Testis (tissue), 2 donors: ENCODE measurements at regions not wholly inside any gene's neighbourhood (a gene's known extent, or its start where the extent isn't known, plus 50 kb on each side); places are given as distances from the start of the nearest gene placed in this dataset.

Experiments
- DNase-seq: peaks from one replicate; pipeline ENCODE4 v3.0.0-alpha.2; 2019
- H3K27ac ChIP-seq, 2 donors: fragments of 200-600 bp; sonication (generic); one replicate each; pipeline ENCODE4 v1.5.1; 2019
- H3K27me3 ChIP-seq: fragments of 200-600 bp; sonication (generic); one replicate; pipeline ENCODE4 v1.5.1; 2019
- H3K36me3 ChIP-seq: fragments of 200-600 bp; sonication (generic); one replicate; pipeline ENCODE4 v1.5.1; 2017; ENCODE audit warnings: low read depth; ENCODE audit errors: missing control alignments
- H3K4me1 ChIP-seq: fragments of 200-600 bp; sonication (generic); one replicate; pipeline ENCODE4 v1.5.1; 2019
- H3K4me3 ChIP-seq, 2 donors: fragments of 200-600 bp; sonication (generic); one replicate each; pipeline ENCODE4 v1.5.1; 2017 to 2019
- H3K9me3 ChIP-seq: fragments of 200-600 bp; sonication (generic); one replicate; pipeline ENCODE4 v1.5.1; 2017
- POLR2A ChIP-seq: fragments of 450-650 bp; IDR thresholded peaks from one replicate; pipeline ENCODE4 v1.6.1; 2017; ENCODE audit warnings: antibody characterized with exemption, mild to moderate bottlenecking, moderate library complexity
- WGBS, 2 donors: methylation state at CpG; one replicate each; pipeline ENCODE4 v1.1.5; 2018; 5-methylcytosine and 5-hydroxymethylcytosine counted together
- intact Hi-C: fragments of 100-400 bp; cut with DNase I; formaldehyde crosslinking; loops from one replicate; pipeline ENCODE4 v1.15.1; 2023; ENCODE audit warnings: low total_unique reads
- TF ChIP-seq, protein P1 (sequence below), 3 experiments: fragments of 450-650 bp in 2 of 3; fragments of 200-600 bp in 1 of 3; sonication (generic) in 1 of 3; IDR thresholded peaks; one replicate each; pipeline ENCODE4 v1.5.1; 2016 to 2019; ENCODE audit warnings: antibody characterized with exemption in 3 of 3, mild to moderate bottlenecking in 2 of 3, moderate library complexity in 1 of 3

DNA sequence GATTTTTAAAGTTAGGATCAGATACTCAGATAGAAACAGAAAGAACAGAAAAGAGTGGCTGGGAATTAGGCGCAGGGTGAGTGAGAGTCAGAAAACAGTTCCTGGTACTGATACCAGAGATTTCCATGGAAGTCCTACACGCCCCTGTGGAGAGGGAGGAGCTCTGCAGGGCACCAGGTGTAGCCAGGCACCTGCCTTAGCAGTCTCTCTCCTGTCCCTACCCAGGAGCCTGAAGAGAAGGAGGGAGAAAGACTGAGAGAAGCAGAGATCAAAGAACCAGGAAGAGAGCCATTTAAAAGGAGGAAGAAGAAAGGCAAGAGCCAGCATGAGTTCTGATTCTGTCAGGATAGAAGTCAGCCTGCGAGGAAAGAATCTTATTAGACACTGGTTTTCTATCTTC, 65.0 kb downstream of the CBLN1 start:
- intact Hi-C loops = no loop called here
- no peaks in the 10 kb centered on the region for H3K27me3 ChIP-seq
- no peak overlapping the region for H3K4me3 ChIP-seq
- DNase-seq = no peak
- H3K4me1 ChIP-seq = no peaks in the 10 kb centered on the region
- no peaks in the 10 kb centered on the region for H3K36me3 ChIP-seq
- no peak for TF ChIP-seq POLR2A
- TF ChIP-seq, protein P1, sequence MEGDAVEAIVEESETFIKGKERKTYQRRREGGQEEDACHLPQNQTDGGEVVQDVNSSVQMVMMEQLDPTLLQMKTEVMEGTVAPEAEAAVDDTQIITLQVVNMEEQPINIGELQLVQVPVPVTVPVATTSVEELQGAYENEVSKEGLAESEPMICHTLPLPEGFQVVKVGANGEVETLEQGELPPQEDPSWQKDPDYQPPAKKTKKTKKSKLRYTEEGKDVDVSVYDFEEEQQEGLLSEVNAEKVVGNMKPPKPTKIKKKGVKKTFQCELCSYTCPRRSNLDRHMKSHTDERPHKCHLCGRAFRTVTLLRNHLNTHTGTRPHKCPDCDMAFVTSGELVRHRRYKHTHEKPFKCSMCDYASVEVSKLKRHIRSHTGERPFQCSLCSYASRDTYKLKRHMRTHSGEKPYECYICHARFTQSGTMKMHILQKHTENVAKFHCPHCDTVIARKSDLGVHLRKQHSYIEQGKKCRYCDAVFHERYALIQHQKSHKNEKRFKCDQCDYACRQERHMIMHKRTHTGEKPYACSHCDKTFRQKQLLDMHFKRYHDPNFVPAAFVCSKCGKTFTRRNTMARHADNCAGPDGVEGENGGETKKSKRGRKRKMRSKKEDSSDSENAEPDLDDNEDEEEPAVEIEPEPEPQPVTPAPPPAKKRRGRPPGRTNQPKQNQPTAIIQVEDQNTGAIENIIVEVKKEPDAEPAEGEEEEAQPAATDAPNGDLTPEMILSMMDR (IDR thresholded peaks at IDR 0.05) = no peak
- 60 to 68% methylated on average over 3 of the region's 3 CpGs for WGBS, 2 donors
- H3K27ac ChIP-seq = no peak overlapping the region
- H3K9me3 ChIP-seq = no peaks in the 10 kb centered on the region

DNA sequence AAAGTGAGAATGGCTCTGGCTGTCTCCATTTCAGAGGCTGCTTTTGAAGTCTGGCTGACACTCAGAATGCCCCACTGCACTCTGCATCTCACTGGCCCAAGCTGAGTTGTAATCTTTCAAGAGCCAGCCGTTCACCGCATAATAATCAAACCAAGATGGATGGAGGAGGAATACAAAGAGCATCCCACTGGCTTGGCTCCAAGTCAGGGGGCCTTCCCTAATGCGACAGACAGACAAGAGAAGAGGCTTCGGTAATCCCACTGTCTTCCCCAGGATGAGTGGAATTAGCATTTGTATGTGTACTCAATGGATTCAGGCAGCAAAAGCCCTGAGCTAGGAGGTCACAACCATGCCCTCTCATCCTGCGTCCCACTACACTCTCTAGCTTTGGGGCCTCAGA, 68.0 kb downstream of the CBLN1 start:
- TF ChIP-seq, protein P1 (IDR thresholded peaks at IDR 0.05) = no peak
- TF ChIP-seq POLR2A = no peak
- H3K36me3 ChIP-seq = no peaks in the 10 kb centered on the region
- H3K27me3 ChIP-seq = no peaks in the 10 kb centered on the region
- no peaks in the 10 kb centered on the region for H3K9me3 ChIP-seq
- no peak for DNase-seq
- H3K4me3 ChIP-seq = no peak overlapping the region
- intact Hi-C loops = no loop called here
- no peak overlapping the region for H3K27ac ChIP-seq
- H3K4me1 ChIP-seq = no peaks in the 10 kb centered on the region
- 61 to 74% methylated on average over 5 of the region's 5 CpGs for WGBS, 2 donors

DNA sequence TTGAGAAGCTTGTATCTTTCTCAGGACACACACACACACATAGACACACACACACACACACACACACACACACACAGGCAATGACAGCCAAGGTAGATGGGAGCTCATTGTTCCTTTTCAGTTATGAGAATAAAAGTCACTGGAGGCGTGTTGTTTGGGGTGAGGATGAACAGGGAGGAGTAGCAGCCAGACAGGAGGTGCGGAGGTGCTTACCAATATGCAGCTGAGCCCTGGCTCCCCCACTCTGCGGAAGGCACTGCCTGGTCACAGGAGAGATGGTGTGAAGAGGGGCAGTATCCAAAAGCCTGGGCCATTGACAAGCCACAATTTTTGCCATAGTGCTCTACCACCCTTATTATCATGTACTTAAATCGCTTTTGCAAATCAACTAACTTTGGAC, 77.4 kb downstream of the CBLN1 start:
- TF ChIP-seq, protein P1 (IDR thresholded peaks at IDR 0.05) = no peak
- no peak for TF ChIP-seq POLR2A
- no peak for DNase-seq
- H3K27me3 ChIP-seq = no peaks in the 10 kb centered on the region
- intact Hi-C loops = no loop called here
- H3K4me1 ChIP-seq = no peaks in the 10 kb centered on the region
- no peaks in the 10 kb centered on the region for H3K9me3 ChIP-seq
- 83 to 85% methylated on average over 4 of the region's 4 CpGs for WGBS, 2 donors
- H3K36me3 ChIP-seq = no peaks in the 10 kb centered on the region
- no peak overlapping the region for H3K4me3 ChIP-seq
- H3K27ac ChIP-seq = no peak overlapping the region

DNA sequence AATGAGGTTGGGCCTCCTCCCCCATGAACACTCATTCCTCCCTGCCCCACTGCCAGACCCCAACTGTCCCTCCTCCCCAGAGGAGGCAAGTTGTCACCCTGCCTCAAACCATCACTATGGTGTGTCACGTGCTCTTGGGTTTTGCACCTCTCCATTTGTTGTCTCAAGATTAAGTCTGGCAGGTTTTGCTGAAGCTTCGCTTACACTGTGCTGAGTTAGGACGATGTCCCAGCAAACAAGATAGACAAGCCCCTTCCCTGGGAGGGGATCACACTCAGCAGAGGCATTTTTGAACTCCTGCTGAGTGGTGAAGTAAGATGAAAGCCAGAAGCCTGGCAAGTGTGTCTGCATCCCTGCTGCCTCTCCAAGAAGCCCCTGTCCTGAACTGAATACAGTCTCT, 78.3 kb downstream of the CBLN1 start:
- H3K27ac ChIP-seq = no peak overlapping the region
- TF ChIP-seq, protein P1 (IDR thresholded peaks at IDR 0.05) = no peak
- no peak for TF ChIP-seq POLR2A
- H3K4me3 ChIP-seq = no peak overlapping the region
- H3K4me1 ChIP-seq = no peaks in the 10 kb centered on the region
- WGBS, 2 donors = 32 to 37% methylated on average over 3 of the region's 3 CpGs
- no peaks in the 10 kb centered on the region for H3K36me3 ChIP-seq
- no peaks in the 10 kb centered on the region for H3K27me3 ChIP-seq
- no peak for DNase-seq
- intact Hi-C loops = no loop called here
- H3K9me3 ChIP-seq = no peaks in the 10 kb centered on the region

DNA sequence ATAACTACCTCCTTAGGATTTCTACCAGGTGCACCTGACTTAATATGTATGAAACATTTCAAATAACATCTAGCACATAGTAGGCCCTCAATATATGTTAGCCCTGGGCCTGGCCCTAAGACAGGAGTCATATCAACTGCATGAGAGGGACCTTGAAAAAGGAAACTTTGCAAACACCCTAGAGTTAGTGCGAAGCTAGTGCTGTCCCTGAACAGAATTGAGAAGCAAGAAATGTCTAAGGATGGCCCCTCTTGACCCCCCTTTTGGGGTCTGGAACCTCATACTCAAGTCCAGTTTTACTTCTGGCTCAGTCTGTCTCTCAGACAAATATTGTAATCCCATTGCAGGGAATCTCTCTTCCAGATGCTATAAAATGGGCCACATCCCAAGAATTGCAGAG, 80.5 kb downstream of the CBLN1 start:
- WGBS, 2 donors = 84 to 88% methylated on average over 1 of the region's 1 CpG
- no peak overlapping the region for H3K27ac ChIP-seq
- no peak overlapping the region for H3K4me3 ChIP-seq
- intact Hi-C loops = no loop called here
- DNase-seq = no peak
- TF ChIP-seq, protein P1 (IDR thresholded peaks at IDR 0.05) = no peak
- TF ChIP-seq POLR2A = no peak
- H3K36me3 ChIP-seq = no peaks in the 10 kb centered on the region
- no peaks in the 10 kb centered on the region for H3K4me1 ChIP-seq
- H3K9me3 ChIP-seq = no peaks in the 10 kb centered on the region
- H3K27me3 ChIP-seq = no peaks in the 10 kb centered on the region
